ENCODE measurements at regions not wholly inside any gene's neighbourhood (a gene's known extent, or its start where the extent isn't known, plus 50 kb on each side); places are given as distances from the start of the nearest gene placed in this dataset.
A peak's percentile ranks its signal among the peaks of the same experiment; 100 is the strongest.
"Not testable (repeated sequence)": the region's sequence is repeated elsewhere in the genome, so short reads cannot be mapped to it uniquely, and the experiment has no call there.

GRCh38 chr1:232351335-232351734, 278.6 kb downstream of the SIPA1L2 start:
- ChIA-PET POLR2A (ENCODE audit: low non-redundant PET) (no interaction called here), CTCF (no interaction called here)
- TF ChIP-seq CTCF (conservative IDR thresholded peaks at IDR 0.05; ENCODE audit: low read depth): no peak
- no peak overlapping the region for H3K27ac ChIP-seq
- DNase-seq (ENCODE audit: low spot score): no peak

GRCh38 chr1:232346844-232347243, 283.1 kb downstream of the SIPA1L2 start:
- ChIA-PET CTCF (interaction anchor here (0.7 kb wide), 1 partner anchor 35 kb away, joined by 4 read pairs; no protein-coding TSS in a partner anchor), POLR2A (ENCODE audit: low non-redundant PET) (no interaction called here)
- no peak for DNase-seq (ENCODE audit: low spot score)

GRCh38 chr1:232344791-232345399, 285.0 kb downstream of the SIPA1L2 start:
- DNase-seq (ENCODE audit: low spot score): peak; percentile 10
- POLR2A ChIA-PET (ENCODE audit: low non-redundant PET): no interaction called here
- CTCF ChIA-PET: no interaction called here
- H3K27ac ChIP-seq: no peak overlapping the region
- no peak for TF ChIP-seq CTCF (conservative IDR thresholded peaks at IDR 0.05; ENCODE audit: low read depth)

More at GRCh38 chr1:232346844-232347243, 283.1 kb downstream of the SIPA1L2 start:
- no peak for TF ChIP-seq CTCF (conservative IDR thresholded peaks at IDR 0.05; ENCODE audit: low read depth)
- no peak overlapping the region for H3K27ac ChIP-seq

- POLR2A ChIA-PET (ENCODE audit: low non-redundant PET); H3K27ac ChIP-seq; DNase-seq (ENCODE audit: low spot score); CTCF ChIA-PET: not testable (repeated sequence)
Observed at GRCh38 chr1:232344186-232344585, 285.7 kb downstream of the SIPA1L2 start.

- H3K27ac ChIP-seq: no peak overlapping the region
- no peak for TF ChIP-seq CTCF (conservative IDR thresholded peaks at IDR 0.05; ENCODE audit: low read depth)
- ChIA-PET POLR2A (ENCODE audit: low non-redundant PET) (no interaction called here), CTCF (no interaction called here)
- no peak for DNase-seq (ENCODE audit: low spot score)
Observed at GRCh38 chr1:232340446-232340845, 289.5 kb downstream of the SIPA1L2 start.

GRCh38 chr1:232339073-232339472, 290.9 kb downstream of the SIPA1L2 start:
- ChIA-PET CTCF (interaction anchor here (0.7 kb wide), 1 partner anchor 56 kb away, joined by 3 read pairs; no protein-coding TSS in a partner anchor), POLR2A (ENCODE audit: low non-redundant PET) (no interaction called here)
- DNase-seq (ENCODE audit: low spot score): no peak
- H3K27ac ChIP-seq: no peak overlapping the region
- no peak for TF ChIP-seq CTCF (conservative IDR thresholded peaks at IDR 0.05; ENCODE audit: low read depth)

- no peak for TF ChIP-seq CTCF (conservative IDR thresholded peaks at IDR 0.05; ENCODE audit: low read depth)
- CTCF ChIA-PET: no interaction called here
- H3K27ac ChIP-seq: no peak overlapping the region; the same call in 1 of the 2 replicates
- POLR2A ChIA-PET (ENCODE audit: low non-redundant PET): interaction anchor here (0.7 kb wide), 1 partner anchor 292 kb away, joined by 3 read pairs; no protein-coding TSS in a partner anchor
- no peak for DNase-seq (ENCODE audit: low spot score)
Observed at GRCh38 chr1:232335741-232336293, 294.1 kb downstream of the SIPA1L2 start.
